Calu3 (cell line): ENCODE measurements at regions not wholly inside any gene's neighbourhood (a gene's known extent, or its start where the extent isn't known, plus 50 kb on each side); places are given as distances from the start of the nearest gene placed in this dataset.

Experiments
- BruUV-seq: library from RNA; stranded (reverse); fragments of 400-500 nt; replicated peaks from 2 replicates; lab custom pipeline; 2021; lab: Mats Ljungman, UMichigan
- CTCF ChIA-PET: fragments of 300-600 bp; sonication (Branson Sonifier 250); formaldehyde crosslinking; loops from one replicate; lab custom pipeline; 2022; ENCODE audit warnings: antibody characterized with exemption; lab: Charles Lee
- DNase-seq: peaks from one replicate; pipeline ENCODE4 v3.0.0; 2022
- H3K27ac Mint-ChIP-seq: one replicate; pipeline ENCODE4 v1.8.0; 2022; ENCODE audit warnings: mixed read lengths; ENCODE audit not compliant: unreplicated experiment
- H3K27me3 Mint-ChIP-seq: one replicate; pipeline ENCODE4 v1.8.0; 2022; ENCODE audit warnings: mixed read lengths; ENCODE audit not compliant: unreplicated experiment
- H3K36me3 Mint-ChIP-seq: one replicate; pipeline ENCODE4 v1.8.0; 2022; ENCODE audit warnings: mild to moderate bottlenecking, moderate library complexity, mixed read lengths; ENCODE audit not compliant: insufficient read depth, unreplicated experiment
- H3K4me1 Mint-ChIP-seq: one replicate; pipeline ENCODE4 v1.8.0; 2022; ENCODE audit warnings: mild to moderate bottlenecking, low read depth, mixed read lengths; ENCODE audit not compliant: unreplicated experiment
- H3K4me3 Mint-ChIP-seq: one replicate; pipeline ENCODE4 v1.8.0; 2022; ENCODE audit warnings: mild to moderate bottlenecking, low read depth, moderate library complexity, mixed read lengths; ENCODE audit not compliant: unreplicated experiment
- H3K9me3 Mint-ChIP-seq: one replicate; pipeline ENCODE4 v1.8.0; 2022; ENCODE audit warnings: low read depth, mixed read lengths; ENCODE audit not compliant: unreplicated experiment
- CTCF ChIP-seq: fragments of 200-600 bp; IDR thresholded peaks from one replicate; pipeline ENCODE4 v1.8.0; 2022; ENCODE audit warnings: antibody characterized with exemption; ENCODE audit not compliant: unreplicated experiment
- intact Hi-C: fragments of 100-400 bp; cut with micrococcal nuclease; formaldehyde crosslinking; loops from one replicate; pipeline ENCODE4 v1.10.0; 2022; ENCODE audit not compliant: unreplicated experiment

DNA sequence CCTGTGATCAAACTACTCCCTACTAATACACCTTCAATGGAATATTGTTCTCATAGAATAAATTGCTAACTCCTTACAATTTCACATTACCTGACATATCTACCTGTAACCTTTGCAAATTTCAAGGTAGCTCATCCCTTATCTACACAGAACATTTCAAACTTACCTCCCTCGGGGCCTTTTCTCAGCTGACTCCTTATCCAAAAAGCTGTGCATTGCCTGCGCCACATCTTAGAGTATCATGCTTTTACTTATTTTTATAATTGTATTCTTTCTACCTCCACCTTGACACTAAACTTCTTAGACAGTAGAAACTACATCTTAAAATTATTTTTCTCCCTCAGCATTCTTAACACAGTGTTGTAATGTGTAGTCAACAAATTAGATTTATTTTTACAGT is 198.5 kb downstream of the FBXO8 start:
- intact Hi-C loops = no loop called here
- no peak overlapping the region for H3K4me3 Mint-ChIP-seq
- DNase-seq = no peak
- no peaks in the 10 kb centered on the region for H3K4me1 Mint-ChIP-seq
- TF ChIP-seq CTCF = no peak
- H3K27me3 Mint-ChIP-seq = no peaks in the 10 kb centered on the region
- H3K27ac Mint-ChIP-seq = no peak overlapping the region
- no peaks in the 10 kb centered on the region for H3K36me3 Mint-ChIP-seq
- CTCF ChIA-PET = no interaction called here
- no peaks in the 10 kb centered on the region for H3K9me3 Mint-ChIP-seq
- no TSS peak for BruUV-seq

GRCh38 chr4:174084542-174084941 is 198.9 kb downstream of the FBXO8 start:
- intact Hi-C loops = no loop called here
- CTCF ChIA-PET = no interaction called here
- H3K9me3 Mint-ChIP-seq = no peaks in the 10 kb centered on the region
- H3K36me3 Mint-ChIP-seq = no peaks in the 10 kb centered on the region
- H3K27ac Mint-ChIP-seq = no peak overlapping the region
- no peak for DNase-seq
- no peak overlapping the region for H3K4me3 Mint-ChIP-seq
- no peaks in the 10 kb centered on the region for H3K4me1 Mint-ChIP-seq
- H3K27me3 Mint-ChIP-seq = no peaks in the 10 kb centered on the region
- TF ChIP-seq CTCF = no peak
- BruUV-seq = no TSS peak

GRCh38 chr4:174080361-174080760 is 203.1 kb downstream of the FBXO8 start:
- CTCF ChIA-PET = no interaction called here
- no TSS peak for BruUV-seq
- Mint-ChIP-seq H3K27me3 (no peaks in the 10 kb centered on the region), H3K4me3 (no peak overlapping the region), H3K9me3 (no peaks in the 10 kb centered on the region), H3K36me3 (no peaks in the 10 kb centered on the region), H3K27ac (no peak overlapping the region), H3K4me1 (no peaks in the 10 kb centered on the region)
- intact Hi-C loops = no loop called here
- DNase-seq = no peak
- TF ChIP-seq CTCF = no peak

- Mint-ChIP-seq H3K9me3 (peaks cover 3% of the 10 kb centered on the region), H3K27me3 (no peaks in the 10 kb centered on the region), H3K27ac (no peak overlapping the region), H3K36me3 (no peaks in the 10 kb centered on the region), H3K4me1 (no peaks in the 10 kb centered on the region), H3K4me3 (no peak overlapping the region)
- no peak for TF ChIP-seq CTCF
- CTCF ChIA-PET = no interaction called here
- intact Hi-C loops = no loop called here
- no TSS peak for BruUV-seq
- no peak for DNase-seq
Measured at GRCh38 chr4:174071595-174071994, 211.9 kb downstream of the FBXO8 start.
